ENCODE measurements at regions not wholly inside any gene's neighbourhood (a gene's known extent, or its start where the extent isn't known, plus 50 kb on each side); places are given as distances from the start of the nearest gene placed in this dataset.

DNA sequence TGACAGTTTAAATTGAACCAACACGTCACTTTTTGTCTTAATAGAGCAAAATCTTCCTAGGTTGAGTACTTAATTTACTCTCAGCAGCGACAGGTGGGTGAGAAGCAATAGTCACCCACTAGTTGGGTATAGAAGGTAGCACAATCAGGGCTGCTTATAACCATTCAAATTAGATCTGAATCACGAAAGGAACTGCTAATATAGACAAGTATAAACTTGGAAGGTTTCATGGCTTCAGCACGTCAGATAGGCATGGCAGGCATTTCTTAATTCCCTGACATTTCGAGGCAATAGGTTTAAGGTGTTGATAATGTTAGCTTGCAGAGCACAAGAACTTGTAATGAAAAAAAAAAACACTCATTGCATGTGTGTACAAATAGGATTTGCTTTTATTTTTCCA, 853.4 kb downstream of the PCDH7 start:
- TF ChIP-seq, protein P1, sequence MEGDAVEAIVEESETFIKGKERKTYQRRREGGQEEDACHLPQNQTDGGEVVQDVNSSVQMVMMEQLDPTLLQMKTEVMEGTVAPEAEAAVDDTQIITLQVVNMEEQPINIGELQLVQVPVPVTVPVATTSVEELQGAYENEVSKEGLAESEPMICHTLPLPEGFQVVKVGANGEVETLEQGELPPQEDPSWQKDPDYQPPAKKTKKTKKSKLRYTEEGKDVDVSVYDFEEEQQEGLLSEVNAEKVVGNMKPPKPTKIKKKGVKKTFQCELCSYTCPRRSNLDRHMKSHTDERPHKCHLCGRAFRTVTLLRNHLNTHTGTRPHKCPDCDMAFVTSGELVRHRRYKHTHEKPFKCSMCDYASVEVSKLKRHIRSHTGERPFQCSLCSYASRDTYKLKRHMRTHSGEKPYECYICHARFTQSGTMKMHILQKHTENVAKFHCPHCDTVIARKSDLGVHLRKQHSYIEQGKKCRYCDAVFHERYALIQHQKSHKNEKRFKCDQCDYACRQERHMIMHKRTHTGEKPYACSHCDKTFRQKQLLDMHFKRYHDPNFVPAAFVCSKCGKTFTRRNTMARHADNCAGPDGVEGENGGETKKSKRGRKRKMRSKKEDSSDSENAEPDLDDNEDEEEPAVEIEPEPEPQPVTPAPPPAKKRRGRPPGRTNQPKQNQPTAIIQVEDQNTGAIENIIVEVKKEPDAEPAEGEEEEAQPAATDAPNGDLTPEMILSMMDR (IDR thresholded peaks at IDR 0.05 in 2 of 3, conservative IDR thresholded peaks at IDR 0.05 in 1 of 3; ENCODE audit: borderline replicate concordance in 1 of 3, insufficient read depth in 1 of 3, low read depth in 2 of 3, low read length in 2 of 3), result no peak
- TF ChIP-seq EZH2 (IDR thresholded peaks at IDR 0.05) (no peak), POLR2AphosphoS5 (IDR thresholded peaks at IDR 0.05; ENCODE audit: low read depth, low read length) (no peak), POLR2A (IDR thresholded peaks at IDR 0.05; ENCODE audit: borderline replicate concordance, extremely low read depth, insufficient read depth, insufficient read length) (no peak), YY1 (IDR thresholded peaks at IDR 0.05; ENCODE audit: extremely low read depth, insufficient replicate concordance, low read depth, low read length) (no peak), JUND (IDR thresholded peaks at IDR 0.05) (no peak)
- TF ChIP-seq, protein P2, sequence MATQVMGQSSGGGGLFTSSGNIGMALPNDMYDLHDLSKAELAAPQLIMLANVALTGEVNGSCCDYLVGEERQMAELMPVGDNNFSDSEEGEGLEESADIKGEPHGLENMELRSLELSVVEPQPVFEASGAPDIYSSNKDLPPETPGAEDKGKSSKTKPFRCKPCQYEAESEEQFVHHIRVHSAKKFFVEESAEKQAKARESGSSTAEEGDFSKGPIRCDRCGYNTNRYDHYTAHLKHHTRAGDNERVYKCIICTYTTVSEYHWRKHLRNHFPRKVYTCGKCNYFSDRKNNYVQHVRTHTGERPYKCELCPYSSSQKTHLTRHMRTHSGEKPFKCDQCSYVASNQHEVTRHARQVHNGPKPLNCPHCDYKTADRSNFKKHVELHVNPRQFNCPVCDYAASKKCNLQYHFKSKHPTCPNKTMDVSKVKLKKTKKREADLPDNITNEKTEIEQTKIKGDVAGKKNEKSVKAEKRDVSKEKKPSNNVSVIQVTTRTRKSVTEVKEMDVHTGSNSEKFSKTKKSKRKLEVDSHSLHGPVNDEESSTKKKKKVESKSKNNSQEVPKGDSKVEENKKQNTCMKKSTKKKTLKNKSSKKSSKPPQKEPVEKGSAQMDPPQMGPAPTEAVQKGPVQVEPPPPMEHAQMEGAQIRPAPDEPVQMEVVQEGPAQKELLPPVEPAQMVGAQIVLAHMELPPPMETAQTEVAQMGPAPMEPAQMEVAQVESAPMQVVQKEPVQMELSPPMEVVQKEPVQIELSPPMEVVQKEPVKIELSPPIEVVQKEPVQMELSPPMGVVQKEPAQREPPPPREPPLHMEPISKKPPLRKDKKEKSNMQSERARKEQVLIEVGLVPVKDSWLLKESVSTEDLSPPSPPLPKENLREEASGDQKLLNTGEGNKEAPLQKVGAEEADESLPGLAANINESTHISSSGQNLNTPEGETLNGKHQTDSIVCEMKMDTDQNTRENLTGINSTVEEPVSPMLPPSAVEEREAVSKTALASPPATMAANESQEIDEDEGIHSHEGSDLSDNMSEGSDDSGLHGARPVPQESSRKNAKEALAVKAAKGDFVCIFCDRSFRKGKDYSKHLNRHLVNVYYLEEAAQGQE (IDR thresholded peaks at IDR 0.05; ENCODE audit: low read depth), result no peak
- TF ChIP-seq, protein P3, sequence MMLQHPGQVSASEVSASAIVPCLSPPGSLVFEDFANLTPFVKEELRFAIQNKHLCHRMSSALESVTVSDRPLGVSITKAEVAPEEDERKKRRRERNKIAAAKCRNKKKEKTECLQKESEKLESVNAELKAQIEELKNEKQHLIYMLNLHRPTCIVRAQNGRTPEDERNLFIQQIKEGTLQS (IDR thresholded peaks at IDR 0.05), result no peak

Data from HCT116 (cell line).